Central memory CD8-positive, alpha-beta T cell (primary cell): ENCODE measurements at regions not wholly inside any gene's neighbourhood (a gene's known extent, or its start where the extent isn't known, plus 50 kb on each side); places are given as distances from the start of the nearest gene placed in this dataset.

Experiments
- ATAC-seq: fragments of 150-1000 bp; cut with Tn5 transposase; replicated peaks from 2 replicates; pipeline ENCODE4 v1.10.0; 2022; ENCODE audit warnings: mild to moderate bottlenecking, moderate FRiP score, moderate number of reproducible peaks; ENCODE audit not compliant: poor library complexity, severe bottlenecking; ENCODE audit errors: extremely low read depth
- DNase-seq, 2 donors: peaks; one replicate each; pipeline ENCODE4 v3.0.0; 2021; ENCODE audit warnings: low spot score in 2 of 2
- H3K27ac Mint-ChIP-seq: one replicate; pipeline ENCODE4 v1.8.0; 2022; ENCODE audit warnings: low read depth, mild to moderate bottlenecking, moderate library complexity, mixed read lengths
- H3K27me3 Mint-ChIP-seq: one replicate; pipeline ENCODE4 v1.8.0; 2022; ENCODE audit warnings: mixed read lengths
- H3K36me3 Mint-ChIP-seq: one replicate; pipeline ENCODE4 v1.8.0; 2022; ENCODE audit warnings: mild to moderate bottlenecking, moderate library complexity, mixed read lengths; ENCODE audit not compliant: insufficient read depth
- H3K4me1 Mint-ChIP-seq: one replicate; pipeline ENCODE4 v1.8.0; 2022; ENCODE audit warnings: mixed read lengths
- H3K4me3 Mint-ChIP-seq: one replicate; pipeline ENCODE4 v1.8.0; 2022; ENCODE audit warnings: mild to moderate bottlenecking, moderate library complexity, mixed read lengths
- H3K9me3 Mint-ChIP-seq: one replicate; pipeline ENCODE4 v1.8.0; 2022; ENCODE audit warnings: mixed read lengths

DNA sequence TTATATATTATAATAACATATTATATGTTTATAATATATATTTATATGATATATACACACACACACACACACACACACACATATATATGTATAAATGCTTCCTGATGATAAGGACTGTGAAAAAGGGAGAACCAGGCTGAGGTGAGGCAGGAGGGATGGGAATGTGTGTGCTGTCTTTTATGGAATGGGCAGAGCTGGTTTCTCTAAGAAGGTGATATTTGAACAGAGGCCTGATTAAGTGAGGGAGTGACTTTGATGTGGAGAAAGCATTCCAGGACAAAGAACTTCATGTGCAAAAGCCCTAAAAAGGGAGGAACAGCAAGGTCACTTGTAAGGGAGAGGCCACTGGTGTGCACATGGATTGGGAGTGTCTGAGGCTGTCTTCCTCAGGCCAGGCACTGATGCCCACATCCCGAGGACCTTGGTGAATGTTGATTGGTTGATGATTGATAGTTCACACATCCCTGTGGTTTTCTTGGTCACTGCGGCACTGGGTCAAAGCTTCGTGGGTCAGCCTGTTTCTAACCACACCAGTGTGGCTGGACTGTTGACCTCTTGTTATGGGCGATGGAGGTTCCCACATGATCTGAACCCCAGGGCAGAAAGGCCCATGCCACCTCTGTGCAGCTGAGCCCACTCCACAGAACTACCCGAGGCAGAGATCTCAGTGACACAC is 196.9 kb downstream of the MYCN start:
- H3K27ac Mint-ChIP-seq, result no peak overlapping the region
- H3K36me3 Mint-ChIP-seq, result no peaks in the 10 kb centered on the region
- ATAC-seq, result no peak
- no peaks in the 10 kb centered on the region for H3K9me3 Mint-ChIP-seq
- no peaks in the 10 kb centered on the region for H3K4me1 Mint-ChIP-seq
- H3K4me3 Mint-ChIP-seq, result no peak overlapping the region
- DNase-seq, result no peak
- no peaks in the 10 kb centered on the region for H3K27me3 Mint-ChIP-seq

DNA sequence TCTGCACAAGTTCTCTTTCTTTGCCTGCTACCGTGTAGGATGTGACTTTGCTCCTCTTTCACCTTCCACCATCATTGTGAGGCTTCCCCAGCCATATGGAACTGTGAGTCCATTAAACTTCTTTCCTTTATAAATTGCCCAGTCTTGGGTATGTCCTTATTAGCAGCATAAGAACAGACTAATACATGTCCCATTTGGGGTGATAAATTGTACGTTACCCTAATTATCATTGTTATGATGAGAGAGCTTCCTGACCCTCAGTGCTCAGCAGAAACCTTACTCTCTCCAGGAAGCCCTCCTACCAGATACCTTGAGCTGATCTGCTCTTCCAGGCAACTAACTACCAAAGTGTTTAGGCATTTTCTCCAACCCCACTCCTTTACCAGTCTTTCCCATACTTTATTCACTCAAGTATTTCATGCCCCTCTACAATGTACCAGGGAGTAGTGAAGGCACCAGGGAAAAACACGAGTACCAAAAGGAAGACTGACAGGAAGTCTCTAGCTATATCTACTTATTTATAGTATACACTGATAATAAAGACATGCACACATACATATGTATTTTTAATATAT is 196.2 kb downstream of the MYCN start:
- no peaks in the 10 kb centered on the region for H3K27me3 Mint-ChIP-seq
- H3K4me3 Mint-ChIP-seq, result no peak overlapping the region
- H3K27ac Mint-ChIP-seq, result no peak overlapping the region
- DNase-seq (no peak), ATAC-seq (no peak)
- H3K36me3 Mint-ChIP-seq, result no peaks in the 10 kb centered on the region
- no peaks in the 10 kb centered on the region for H3K9me3 Mint-ChIP-seq
- no peaks in the 10 kb centered on the region for H3K4me1 Mint-ChIP-seq

GRCh38 chr2:16135913-16136310 is 195.6 kb downstream of the MYCN start:
- ATAC-seq (no peak), DNase-seq (no peak)
- H3K36me3 Mint-ChIP-seq, result no peaks in the 10 kb centered on the region
- H3K4me1 Mint-ChIP-seq, result no peaks in the 10 kb centered on the region
- no peak overlapping the region for H3K27ac Mint-ChIP-seq
- H3K9me3 Mint-ChIP-seq, result peaks cover 5% of the 10 kb centered on the region
- H3K27me3 Mint-ChIP-seq, result no peaks in the 10 kb centered on the region
- no peak overlapping the region for H3K4me3 Mint-ChIP-seq

GRCh38 chr2:16135196-16135912 is 195.0 kb downstream of the MYCN start:
- DNase-seq, result no peak
- Mint-ChIP-seq H3K4me3 (no peak overlapping the region), H3K27ac (no peak overlapping the region), H3K4me1 (no peaks in the 10 kb centered on the region), H3K27me3 (no peaks in the 10 kb centered on the region), H3K9me3 (peaks cover 6% of the 10 kb centered on the region), H3K36me3 (no peaks in the 10 kb centered on the region)
- no peak for ATAC-seq

GRCh38 chr2:16134436-16135165 is 194.3 kb downstream of the MYCN start:
- ATAC-seq, result no peak
- no peak overlapping the region for H3K27ac Mint-ChIP-seq
- no peak overlapping the region for H3K4me3 Mint-ChIP-seq
- no peaks in the 10 kb centered on the region for H3K36me3 Mint-ChIP-seq
- no peak for DNase-seq
- no peaks in the 10 kb centered on the region for H3K27me3 Mint-ChIP-seq
- H3K4me1 Mint-ChIP-seq, result no peaks in the 10 kb centered on the region
- H3K9me3 Mint-ChIP-seq, result peaks cover 6% of the 10 kb centered on the region

DNA sequence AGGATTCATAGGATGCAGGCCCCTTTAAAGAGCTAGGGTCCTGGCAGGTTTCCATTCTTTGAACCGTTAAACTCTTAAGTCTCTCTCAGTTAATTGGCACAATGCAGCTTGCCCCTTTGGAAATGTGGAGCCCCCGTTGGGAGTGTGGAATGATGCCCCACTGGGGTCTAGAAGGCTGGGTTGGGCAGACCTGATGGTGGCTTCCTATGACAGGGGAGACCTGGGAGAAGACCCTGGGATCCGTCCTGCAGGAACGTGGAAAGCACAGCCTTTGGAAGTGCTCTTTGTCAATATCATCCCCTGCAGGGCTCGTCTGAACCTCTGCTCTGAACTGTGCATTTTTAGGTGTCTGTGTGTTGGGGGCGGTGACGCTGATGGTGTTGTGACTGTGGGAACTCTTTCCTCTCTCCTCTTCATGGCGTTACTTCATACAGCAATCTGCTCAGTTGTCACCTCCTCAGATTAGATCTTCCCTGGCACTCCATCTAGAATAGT is 190.6 kb downstream of the MYCN start:
- H3K27me3 Mint-ChIP-seq, result no peaks in the 10 kb centered on the region
- H3K36me3 Mint-ChIP-seq, result no peaks in the 10 kb centered on the region
- H3K4me1 Mint-ChIP-seq, result no peaks in the 10 kb centered on the region
- ATAC-seq (no peak), DNase-seq (no peak)
- H3K27ac Mint-ChIP-seq, result no peak overlapping the region
- no peak overlapping the region for H3K4me3 Mint-ChIP-seq
- peaks cover 13% of the 10 kb centered on the region for H3K9me3 Mint-ChIP-seq

DNA sequence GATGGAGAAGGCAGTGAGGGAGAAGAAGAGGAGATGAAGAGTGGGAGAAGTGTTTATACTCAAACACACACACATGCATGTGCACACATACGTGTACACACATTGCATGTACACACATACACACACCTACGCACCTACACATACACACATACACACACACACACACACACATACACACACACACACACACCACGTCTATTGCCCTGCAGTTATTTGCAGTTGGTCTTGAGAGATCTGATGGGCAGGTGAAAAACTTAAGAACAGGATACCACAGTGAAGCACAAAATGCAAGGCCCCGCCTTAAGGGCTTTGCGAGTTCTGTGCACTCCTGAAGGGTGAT is 190.2 kb downstream of the MYCN start:
- Mint-ChIP-seq H3K9me3 (peaks cover 13% of the 10 kb centered on the region), H3K4me3 (no peak overlapping the region), H3K27me3 (no peaks in the 10 kb centered on the region), H3K27ac (no peak overlapping the region), H3K36me3 (no peaks in the 10 kb centered on the region), H3K4me1 (no peaks in the 10 kb centered on the region)
- DNase-seq, result no peak
- ATAC-seq, result no peak

- Mint-ChIP-seq H3K27ac (no peak overlapping the region), H3K4me3 (no peak overlapping the region), H3K36me3 (no peaks in the 10 kb centered on the region), H3K4me1 (no peaks in the 10 kb centered on the region), H3K27me3 (no peaks in the 10 kb centered on the region), H3K9me3 (peaks cover 13% of the 10 kb centered on the region)
- no peak for ATAC-seq
- no peak for DNase-seq
Measured at GRCh38 chr2:16129716-16130540, 189.6 kb downstream of the MYCN start.

DNA sequence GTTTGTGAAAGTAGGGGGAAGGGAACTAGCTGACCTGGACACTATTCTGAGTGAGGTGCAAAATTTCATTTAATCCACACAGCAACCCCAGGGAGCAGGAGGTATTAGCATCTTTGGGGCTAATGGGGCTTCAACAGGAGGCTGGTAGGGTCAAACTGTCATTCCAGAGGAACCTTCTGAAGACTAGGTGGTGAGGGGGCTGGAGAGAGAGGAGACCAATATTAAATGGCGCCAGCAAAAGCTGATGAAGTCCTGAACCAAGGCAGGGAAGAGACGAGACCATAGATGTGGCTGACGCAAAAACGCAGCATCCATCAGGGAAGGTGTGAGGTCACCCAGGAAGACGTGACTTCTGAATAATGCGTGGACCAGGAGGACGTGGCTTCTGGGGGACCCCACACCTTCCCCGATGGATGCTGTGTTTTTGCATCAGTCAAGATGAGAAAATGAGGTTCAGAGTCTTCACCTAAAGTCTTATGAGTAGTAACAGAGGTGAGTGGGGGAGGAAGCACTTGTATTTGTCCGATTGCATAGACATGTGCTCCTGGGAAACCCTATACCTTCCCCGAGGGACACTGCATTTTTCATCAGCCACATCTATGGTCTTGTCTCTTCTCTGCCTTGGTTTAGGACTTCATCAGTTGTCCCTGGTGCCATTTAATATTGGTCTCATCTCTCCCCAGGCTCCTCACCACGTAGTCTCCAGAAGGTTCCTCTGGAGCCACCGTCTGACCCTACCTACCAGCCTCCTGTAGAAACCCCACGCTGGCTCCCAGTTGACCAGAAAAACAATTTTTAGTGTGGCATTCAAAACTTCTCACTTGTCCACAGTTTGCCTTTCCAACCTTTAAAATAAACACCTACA is 188.6 kb downstream of the MYCN start:
- Mint-ChIP-seq H3K27me3 (no peaks in the 10 kb centered on the region), H3K4me3 (no peak overlapping the region), H3K9me3 (peaks cover 13% of the 10 kb centered on the region), H3K27ac (no peak overlapping the region), H3K4me1 (no peaks in the 10 kb centered on the region), H3K36me3 (no peaks in the 10 kb centered on the region)
- no peak for DNase-seq
- ATAC-seq, result no peak

GRCh38 chr2:16127958-16128357 is 187.6 kb downstream of the MYCN start:
- H3K4me1 Mint-ChIP-seq, result no peaks in the 10 kb centered on the region
- ATAC-seq (no peak), DNase-seq (no peak)
- H3K27me3 Mint-ChIP-seq, result no peaks in the 10 kb centered on the region
- H3K4me3 Mint-ChIP-seq, result no peak overlapping the region
- no peaks in the 10 kb centered on the region for H3K36me3 Mint-ChIP-seq
- no peak overlapping the region for H3K27ac Mint-ChIP-seq
- peaks cover 13% of the 10 kb centered on the region for H3K9me3 Mint-ChIP-seq

DNA sequence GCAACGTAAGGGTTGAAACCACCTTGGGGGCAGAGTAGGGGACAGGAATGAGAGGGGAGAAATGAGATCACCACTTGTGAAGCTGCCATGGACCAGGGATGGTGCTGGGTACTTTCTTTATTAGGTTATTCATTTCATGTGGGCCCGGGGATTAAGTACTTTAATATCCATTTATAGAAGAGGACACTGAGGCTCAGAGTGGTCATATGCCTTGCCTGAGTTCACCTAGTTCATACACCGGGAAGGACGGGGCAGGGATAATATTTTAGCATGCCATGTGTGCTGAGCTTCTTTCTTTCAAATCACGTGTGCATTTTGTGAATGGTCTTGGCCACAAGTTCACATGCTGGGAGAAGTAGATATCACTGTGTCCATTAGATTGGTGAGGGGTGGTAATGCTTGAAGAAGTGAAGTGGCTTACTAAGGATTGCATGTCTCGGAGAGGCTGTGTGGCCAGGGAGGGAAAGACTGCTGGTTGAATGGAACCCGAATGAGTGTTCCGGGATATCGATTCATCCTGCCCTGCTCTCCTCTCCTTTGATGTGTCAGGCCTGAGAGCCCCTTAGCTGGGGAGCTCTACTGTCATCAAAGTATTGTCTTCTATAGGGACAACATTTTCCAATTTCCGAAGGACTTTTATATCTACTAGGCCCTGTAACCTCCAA is 187.1 kb downstream of the MYCN start:
- Mint-ChIP-seq H3K9me3 (peaks cover 13% of the 10 kb centered on the region), H3K4me3 (no peak overlapping the region), H3K36me3 (no peaks in the 10 kb centered on the region), H3K27ac (no peak overlapping the region), H3K27me3 (no peaks in the 10 kb centered on the region), H3K4me1 (no peaks in the 10 kb centered on the region)
- ATAC-seq, result no peak
- no peak for DNase-seq
